GM12873 (cell line): ENCODE measurements at regions not wholly inside any gene's neighbourhood (a gene's known extent, or its start where the extent isn't known, plus 50 kb on each side); places are given as distances from the start of the nearest gene placed in this dataset.

ENCODE experiments used
- TF ChIP-seq, protein P1 (sequence below): IDR thresholded peaks from 2 replicates; pipeline ENCODE4 v1.5.1; 2012; ENCODE audit warnings: low read depth, mild to moderate bottlenecking, moderate library complexity, low read length, control low read depth; ENCODE audit not compliant: insufficient read depth; ENCODE audit errors: missing control alignments

DNA sequence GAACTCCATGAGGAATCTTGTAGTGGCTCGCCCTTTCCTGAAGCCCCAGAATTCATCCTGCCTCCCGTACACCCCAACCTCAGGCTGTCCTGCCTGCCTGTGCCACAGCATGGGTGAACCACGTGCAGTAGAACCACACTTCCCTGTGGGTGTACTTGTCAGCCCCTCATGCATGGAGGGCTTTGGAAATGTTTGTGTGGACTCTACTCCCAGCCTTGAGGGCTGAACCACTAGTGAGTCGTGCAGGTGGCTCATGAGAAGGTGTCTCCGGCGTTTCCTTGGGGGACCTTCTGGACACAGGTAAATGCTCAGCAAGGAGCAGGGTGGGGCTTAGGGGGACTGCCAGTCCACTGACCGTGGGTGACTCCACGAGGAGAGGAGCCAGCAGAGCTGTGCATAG, 58.7 kb upstream of the ADORA2B start:
- TF ChIP-seq, protein P1, sequence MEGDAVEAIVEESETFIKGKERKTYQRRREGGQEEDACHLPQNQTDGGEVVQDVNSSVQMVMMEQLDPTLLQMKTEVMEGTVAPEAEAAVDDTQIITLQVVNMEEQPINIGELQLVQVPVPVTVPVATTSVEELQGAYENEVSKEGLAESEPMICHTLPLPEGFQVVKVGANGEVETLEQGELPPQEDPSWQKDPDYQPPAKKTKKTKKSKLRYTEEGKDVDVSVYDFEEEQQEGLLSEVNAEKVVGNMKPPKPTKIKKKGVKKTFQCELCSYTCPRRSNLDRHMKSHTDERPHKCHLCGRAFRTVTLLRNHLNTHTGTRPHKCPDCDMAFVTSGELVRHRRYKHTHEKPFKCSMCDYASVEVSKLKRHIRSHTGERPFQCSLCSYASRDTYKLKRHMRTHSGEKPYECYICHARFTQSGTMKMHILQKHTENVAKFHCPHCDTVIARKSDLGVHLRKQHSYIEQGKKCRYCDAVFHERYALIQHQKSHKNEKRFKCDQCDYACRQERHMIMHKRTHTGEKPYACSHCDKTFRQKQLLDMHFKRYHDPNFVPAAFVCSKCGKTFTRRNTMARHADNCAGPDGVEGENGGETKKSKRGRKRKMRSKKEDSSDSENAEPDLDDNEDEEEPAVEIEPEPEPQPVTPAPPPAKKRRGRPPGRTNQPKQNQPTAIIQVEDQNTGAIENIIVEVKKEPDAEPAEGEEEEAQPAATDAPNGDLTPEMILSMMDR = no peak

- TF ChIP-seq, protein P1 = no peak
Observed at GRCh38 chr17:15886804-15887203, 58.1 kb upstream of the ADORA2B start.

DNA sequence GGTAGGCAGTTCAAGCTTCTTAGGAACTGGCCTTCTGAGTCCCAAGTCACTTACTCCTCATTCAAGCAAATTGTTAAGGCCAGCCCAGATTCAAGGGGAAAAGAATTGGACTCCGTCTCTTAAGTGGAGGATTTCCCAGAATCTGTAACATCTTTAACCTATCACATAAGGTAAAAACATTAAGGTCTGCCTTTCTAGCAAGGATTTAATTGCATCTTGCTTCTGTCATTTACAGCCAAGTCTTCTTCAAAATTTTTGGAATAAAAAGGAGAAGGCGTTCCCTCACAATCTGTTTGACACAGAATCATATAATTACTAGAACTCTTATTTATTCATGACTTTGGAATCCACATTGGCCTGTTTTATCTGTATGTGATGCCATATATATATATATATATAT, 56.5 kb upstream of the ADORA2B start:
- TF ChIP-seq, protein P1 = no peak

GRCh38 chr17:15890279-15890892, 54.5 kb upstream of the ADORA2B start:
- TF ChIP-seq, protein P1 = no peak

DNA sequence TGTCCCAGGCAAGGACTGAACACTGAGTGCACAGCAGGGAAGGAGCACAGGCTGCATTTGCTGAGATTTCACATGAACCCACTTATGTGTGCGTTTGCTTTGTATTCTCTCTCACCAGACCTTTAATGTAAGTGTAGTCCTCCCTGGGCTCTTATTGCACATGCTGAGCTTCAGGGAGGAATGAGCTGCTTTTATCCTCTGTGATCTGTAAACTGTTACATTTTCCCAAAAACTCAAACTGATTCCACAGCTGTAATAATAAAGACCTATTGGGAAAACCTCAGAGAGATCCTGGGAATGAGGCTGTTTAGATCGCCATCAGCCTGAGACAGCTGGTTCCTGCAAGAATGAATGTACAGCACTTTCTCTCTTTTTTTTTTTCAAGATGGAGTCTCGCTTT, 53.6 kb upstream of the ADORA2B start:
- TF ChIP-seq, protein P1 = no peak

DNA sequence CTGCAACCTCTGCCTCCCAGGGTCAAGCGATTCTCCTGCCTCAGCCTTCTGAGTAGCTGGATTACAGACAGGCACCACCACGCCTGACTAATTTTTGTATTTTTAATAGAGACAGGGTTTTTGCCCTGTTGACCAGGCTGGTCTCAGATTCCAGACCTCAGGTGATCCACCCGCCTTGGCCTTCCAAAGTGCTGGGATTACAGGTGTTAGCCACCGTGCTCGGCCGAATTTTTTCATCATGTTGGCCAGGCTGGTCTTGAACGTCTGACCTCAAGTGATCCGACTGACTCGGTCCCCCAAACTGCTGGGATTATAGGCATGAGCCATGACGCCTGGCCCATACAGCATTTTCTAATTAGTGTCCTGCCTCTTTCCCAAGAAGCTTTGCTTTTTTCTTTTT, 52.7 kb upstream of the ADORA2B start:
- TF ChIP-seq, protein P1 = no peak

GRCh38 chr17:15892731-15893657, 51.9 kb upstream of the ADORA2B start:
- TF ChIP-seq, protein P1 = no peak
